ENCODE measurements at regions not wholly inside any gene's neighbourhood (a gene's known extent, or its start where the extent isn't known, plus 50 kb on each side); places are given as distances from the start of the nearest gene placed in this dataset.

DNA sequence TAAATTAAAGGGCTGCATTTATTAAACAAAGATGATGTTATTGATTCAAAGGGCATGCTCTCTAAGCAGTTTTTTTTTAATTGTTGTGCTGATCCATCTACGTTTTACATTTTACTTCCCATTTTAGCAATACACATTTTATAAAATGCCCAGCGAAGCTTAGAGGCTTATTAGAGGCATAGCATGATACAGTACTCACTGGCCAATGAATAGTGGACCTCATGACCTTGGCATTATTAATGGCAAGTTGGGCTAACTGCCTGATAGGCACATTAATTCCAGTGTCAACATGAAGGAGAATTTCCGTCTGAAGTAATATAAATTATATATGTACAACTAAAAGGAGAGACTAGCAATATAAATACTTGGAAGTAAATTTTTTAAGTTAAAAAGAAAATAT is 837.2 kb downstream of the EFNA5 start:
- no peaks in the 10 kb centered on the region for H3K4me1 ChIP-seq
- H3K27ac ChIP-seq = no peak overlapping the region
- H3K27me3 ChIP-seq = no peaks in the 10 kb centered on the region
- TF ChIP-seq, protein P1, sequence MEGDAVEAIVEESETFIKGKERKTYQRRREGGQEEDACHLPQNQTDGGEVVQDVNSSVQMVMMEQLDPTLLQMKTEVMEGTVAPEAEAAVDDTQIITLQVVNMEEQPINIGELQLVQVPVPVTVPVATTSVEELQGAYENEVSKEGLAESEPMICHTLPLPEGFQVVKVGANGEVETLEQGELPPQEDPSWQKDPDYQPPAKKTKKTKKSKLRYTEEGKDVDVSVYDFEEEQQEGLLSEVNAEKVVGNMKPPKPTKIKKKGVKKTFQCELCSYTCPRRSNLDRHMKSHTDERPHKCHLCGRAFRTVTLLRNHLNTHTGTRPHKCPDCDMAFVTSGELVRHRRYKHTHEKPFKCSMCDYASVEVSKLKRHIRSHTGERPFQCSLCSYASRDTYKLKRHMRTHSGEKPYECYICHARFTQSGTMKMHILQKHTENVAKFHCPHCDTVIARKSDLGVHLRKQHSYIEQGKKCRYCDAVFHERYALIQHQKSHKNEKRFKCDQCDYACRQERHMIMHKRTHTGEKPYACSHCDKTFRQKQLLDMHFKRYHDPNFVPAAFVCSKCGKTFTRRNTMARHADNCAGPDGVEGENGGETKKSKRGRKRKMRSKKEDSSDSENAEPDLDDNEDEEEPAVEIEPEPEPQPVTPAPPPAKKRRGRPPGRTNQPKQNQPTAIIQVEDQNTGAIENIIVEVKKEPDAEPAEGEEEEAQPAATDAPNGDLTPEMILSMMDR (IDR thresholded peaks at IDR 0.05) = no peak
- DNase-seq (ENCODE audit: low spot score in 2 of 2) = no peak
- H3K36me3 ChIP-seq = no peaks in the 10 kb centered on the region
- peaks cover 0 to 11% of the 10 kb centered on the region in 2 donors for H3K9me3 ChIP-seq
- no peak overlapping the region for H3K4me3 ChIP-seq
- intact Hi-C loops (cut with DNase I) = no loop called here

DNA sequence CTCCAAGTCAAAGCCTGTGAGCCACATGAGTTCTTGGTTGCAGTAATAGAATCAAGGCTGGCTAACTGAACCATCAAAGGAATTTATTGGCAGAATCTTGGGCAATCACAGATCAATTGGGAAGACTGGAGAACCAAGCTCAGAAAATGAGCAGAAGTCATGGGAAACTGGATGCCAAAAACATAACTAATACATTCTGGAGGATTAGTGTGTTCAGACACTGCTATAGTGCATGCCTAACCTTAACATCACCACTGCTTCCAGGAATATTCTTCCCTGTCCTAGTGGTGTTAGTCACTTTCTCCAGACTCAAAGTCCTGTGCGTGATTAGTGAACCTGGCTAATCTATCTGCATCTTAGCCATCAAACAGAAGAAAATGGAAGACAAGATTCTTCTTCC is 843.7 kb downstream of the EFNA5 start:
- Histone ChIP-seq H3K27ac (no peak overlapping the region), H3K36me3 (no peaks in the 10 kb centered on the region), H3K4me3 (no peak overlapping the region), H3K9me3 (no peaks in the 10 kb centered on the region), H3K27me3 (no peaks in the 10 kb centered on the region), H3K4me1 (no peaks in the 10 kb centered on the region)
- TF ChIP-seq, protein P1 (IDR thresholded peaks at IDR 0.05) = no peak
- no peak for DNase-seq (ENCODE audit: low spot score in 2 of 2)
- intact Hi-C loops (cut with DNase I) = no loop called here

DNA sequence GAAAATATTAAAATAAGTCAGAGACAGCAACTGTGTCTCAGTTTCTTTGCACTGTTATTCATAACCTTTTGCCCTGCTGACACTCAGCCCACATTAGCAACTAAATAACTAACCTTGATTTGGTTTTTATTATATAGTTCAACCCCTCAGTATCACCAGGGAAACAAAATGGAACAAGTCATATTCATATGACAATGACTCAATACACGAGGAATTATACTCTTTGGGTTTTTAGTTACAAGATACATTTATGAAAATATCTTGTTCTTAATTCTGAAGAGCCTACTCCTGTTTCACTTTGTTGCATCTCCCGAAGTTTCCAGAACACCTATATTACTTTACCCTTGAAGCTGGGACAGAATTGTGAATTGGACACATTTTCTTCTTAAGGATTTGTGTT is 845.4 kb downstream of the EFNA5 start:
- intact Hi-C loops (cut with DNase I) = no loop called here
- Histone ChIP-seq H3K27me3 (no peaks in the 10 kb centered on the region), H3K36me3 (no peaks in the 10 kb centered on the region), H3K27ac (no peak overlapping the region), H3K4me1 (no peaks in the 10 kb centered on the region), H3K4me3 (no peak overlapping the region), H3K9me3 (no peaks in the 10 kb centered on the region)
- TF ChIP-seq, protein P1 (IDR thresholded peaks at IDR 0.05) = no peak
- DNase-seq (ENCODE audit: low spot score in 2 of 2) = no peak

DNA sequence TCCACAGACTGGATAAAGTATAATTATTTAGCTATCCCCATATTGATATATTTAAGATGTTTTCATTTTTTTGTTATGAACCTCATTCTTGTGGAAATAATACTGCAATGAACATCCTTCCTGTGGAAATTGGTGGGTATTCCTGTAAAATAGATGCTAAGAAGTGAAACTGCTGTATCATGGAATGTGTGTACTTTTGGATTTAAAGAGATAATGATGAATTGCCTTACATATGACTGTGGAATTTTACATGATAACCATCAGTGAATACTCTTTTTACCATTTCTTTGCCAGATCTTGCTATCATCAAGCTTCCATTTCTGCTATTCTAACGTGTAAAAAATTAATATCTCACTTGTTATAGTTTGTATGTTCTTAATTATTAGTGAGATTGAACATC is 847.9 kb downstream of the EFNA5 start:
- DNase-seq (ENCODE audit: low spot score in 2 of 2) = no peak
- TF ChIP-seq, protein P1 (IDR thresholded peaks at IDR 0.05) = no peak
- H3K9me3 ChIP-seq = no peaks in the 10 kb centered on the region
- no peaks in the 10 kb centered on the region for H3K36me3 ChIP-seq
- no peaks in the 10 kb centered on the region for H3K27me3 ChIP-seq
- H3K4me1 ChIP-seq = no peaks in the 10 kb centered on the region
- no peak overlapping the region for H3K27ac ChIP-seq
- no peak overlapping the region for H3K4me3 ChIP-seq
- intact Hi-C loops (cut with DNase I) = no loop called here

DNA sequence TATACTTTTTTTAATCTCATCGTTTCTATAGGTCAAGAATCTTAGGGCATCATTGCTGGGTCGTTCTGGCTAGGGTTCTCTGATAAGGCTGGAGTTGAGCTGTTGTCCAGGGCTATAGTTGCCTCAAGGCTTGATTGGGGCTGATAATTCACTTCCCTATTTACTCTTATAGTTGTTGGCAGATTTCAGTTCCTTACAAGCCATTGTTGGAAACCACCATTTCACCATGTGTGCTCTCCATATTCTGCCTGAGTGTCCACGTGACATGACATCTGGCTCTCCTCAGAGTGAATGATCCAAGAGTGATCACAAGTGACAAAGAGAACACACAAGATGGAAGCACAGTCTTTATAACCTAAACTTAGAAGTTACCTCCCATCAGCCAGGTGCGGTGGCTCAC is 852.2 kb downstream of the EFNA5 start:
- intact Hi-C loops (cut with DNase I) = no loop called here
- no peaks in the 10 kb centered on the region for H3K36me3 ChIP-seq
- H3K4me1 ChIP-seq = no peaks in the 10 kb centered on the region
- no peaks in the 10 kb centered on the region for H3K27me3 ChIP-seq
- no peak overlapping the region for H3K4me3 ChIP-seq
- TF ChIP-seq, protein P1 (IDR thresholded peaks at IDR 0.05) = no peak
- H3K27ac ChIP-seq = no peak overlapping the region
- DNase-seq (ENCODE audit: low spot score in 2 of 2) = no peak
- no peaks in the 10 kb centered on the region for H3K9me3 ChIP-seq

DNA sequence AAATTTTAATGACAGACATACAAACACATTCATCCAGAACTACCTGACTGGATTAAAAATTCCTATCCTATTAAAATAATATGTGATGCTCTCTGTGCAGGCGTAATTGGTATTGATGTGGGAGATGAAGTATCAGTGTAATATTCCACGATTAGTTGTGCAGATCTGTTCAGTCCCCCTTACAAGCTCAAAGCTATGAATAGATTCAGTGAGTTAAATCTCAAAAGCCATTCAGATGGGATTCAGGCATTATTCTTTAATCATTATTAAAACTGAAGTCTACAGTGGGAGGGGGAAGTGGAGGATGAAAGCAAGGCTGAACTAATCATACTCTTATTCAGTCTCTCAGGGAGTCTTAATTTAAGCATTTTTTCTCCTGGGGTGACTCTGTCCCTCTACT is 855.8 kb downstream of the EFNA5 start:
- TF ChIP-seq, protein P1 (IDR thresholded peaks at IDR 0.05) = no peak
- intact Hi-C loops (cut with DNase I) = no loop called here

More for the DNA sequence above, 855.8 kb downstream of the EFNA5 start:
- Histone ChIP-seq H3K4me3 (no peak overlapping the region), H3K27ac (no peak overlapping the region), H3K4me1 (no peaks in the 10 kb centered on the region), H3K27me3 (no peaks in the 10 kb centered on the region), H3K36me3 (no peaks in the 10 kb centered on the region), H3K9me3 (no peaks in the 10 kb centered on the region)
- no peak for DNase-seq (ENCODE audit: low spot score in 2 of 2)

Data from ascending aorta (tissue), 2 donors.